Activated B cell treated with CpG ODN at 0.5 μM for 24 hours (primary cell): ENCODE measurements at regions not wholly inside any gene's neighbourhood (a gene's known extent, or its start where the extent isn't known, plus 50 kb on each side); places are given as distances from the start of the nearest gene placed in this dataset.

ENCODE experiments used
- ATAC-seq: fragments of 200-7000 bp; cut with Tn5 transposase; one replicate; pipeline ENCODE4 v1.10.0; 2021; ENCODE audit warnings: low read depth, mild to moderate bottlenecking, moderate library complexity
- CTCF ChIA-PET: fragments of 350-600 bp; sonication (Branson Sonifier 250); formaldehyde crosslinking; loops from one replicate; lab custom pipeline; 2021; ENCODE audit warnings: antibody characterized with exemption; lab: Charles Lee
- POLR2A ChIA-PET: fragments of 350-600 bp; sonication (Branson Sonifier 250); formaldehyde crosslinking; loops from one replicate; lab custom pipeline; 2021; ENCODE audit warnings: antibody characterized with exemption; lab: Charles Lee
- DNase-seq: peaks from one replicate; pipeline ENCODE4 v3.0.0; 2022
- H3K27ac Mint-ChIP-seq: one replicate; pipeline ENCODE4 v1.8.0; 2020; ENCODE audit warnings: mixed read lengths
- H3K27me3 Mint-ChIP-seq: one replicate; pipeline ENCODE4 v1.8.0; 2021; ENCODE audit warnings: mixed read lengths
- H3K36me3 Mint-ChIP-seq: one replicate; pipeline ENCODE4 v1.8.0; 2021; ENCODE audit warnings: low read depth, mixed read lengths
- H3K4me1 Mint-ChIP-seq: one replicate; pipeline ENCODE4 v1.8.0; 2021; ENCODE audit warnings: mixed read lengths
- H3K4me3 Mint-ChIP-seq: one replicate; pipeline ENCODE4 v1.8.0; 2020; ENCODE audit warnings: mild to moderate bottlenecking, mixed read lengths
- H3K9me3 Mint-ChIP-seq: one replicate; pipeline ENCODE4 v1.8.0; 2020; ENCODE audit warnings: mixed read lengths
- CTCF ChIP-seq: fragments of 200-600 bp; IDR thresholded peaks from one replicate; pipeline ENCODE4 v1.8.0; 2022; ENCODE audit warnings: antibody characterized with exemption, mild to moderate bottlenecking
- intact Hi-C: fragments of 100-400 bp; cut with micrococcal nuclease; formaldehyde crosslinking; loops from one replicate; pipeline ENCODE4 v1.15.1; 2024

DNA sequence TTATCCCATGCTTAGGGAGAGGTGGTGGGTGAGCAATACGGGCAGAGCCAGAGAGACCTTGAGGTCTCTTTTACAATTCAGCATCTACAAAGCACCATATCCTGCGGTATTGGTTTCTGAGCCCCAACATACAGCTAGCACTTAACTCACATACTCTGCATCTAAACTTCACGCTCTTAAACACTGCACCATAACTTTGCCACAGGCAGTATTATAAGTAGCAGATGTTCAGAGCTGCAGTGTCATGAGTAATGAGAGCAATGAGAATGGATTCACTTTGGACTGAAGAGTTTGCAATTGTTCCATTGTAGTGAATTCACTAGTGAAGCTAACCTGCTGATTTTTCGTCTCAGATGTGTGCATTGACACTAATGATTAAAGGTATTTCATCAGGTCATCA is 93.8 kb downstream of the HS3ST1 start:
- ATAC-seq, result no peak
- no peak for DNase-seq
- Mint-ChIP-seq H3K4me3 (no peak overlapping the region), H3K9me3 (no peaks in the 10 kb centered on the region), H3K36me3 (no peaks in the 10 kb centered on the region), H3K4me1 (peaks cover 29% of the 10 kb centered on the region), H3K27me3 (no peaks in the 10 kb centered on the region), H3K27ac (no peak overlapping the region)
- TF ChIP-seq CTCF, result no peak
- POLR2A ChIA-PET, result interaction anchor here (0.6 kb wide), 1 partner anchor 72 kb away, joined by 4 read pairs; no protein-coding TSS in a partner anchor
- CTCF ChIA-PET, result no interaction called here
- intact Hi-C loops, result no loop called here

GRCh38 chr4:11328401-11328800 is 100.3 kb downstream of the HS3ST1 start:
- no peak for TF ChIP-seq CTCF
- CTCF ChIA-PET, result no interaction called here
- no peak overlapping the region for H3K4me3 Mint-ChIP-seq
- H3K36me3 Mint-ChIP-seq, result no peaks in the 10 kb centered on the region
- H3K27me3 Mint-ChIP-seq, result no peaks in the 10 kb centered on the region
- DNase-seq, result no peak
- peaks cover 8% of the 10 kb centered on the region for H3K4me1 Mint-ChIP-seq
- ATAC-seq, result no peak
- intact Hi-C loops, result no loop called here
- H3K9me3 Mint-ChIP-seq, result peaks cover 6% of the 10 kb centered on the region
- H3K27ac Mint-ChIP-seq, result no peak overlapping the region
- POLR2A ChIA-PET, result no interaction called here

- H3K4me3 Mint-ChIP-seq, result no peak overlapping the region
- DNase-seq (no peak), ATAC-seq (no peak)
- CTCF ChIA-PET, result no interaction called here
- no peak for TF ChIP-seq CTCF
- H3K9me3 Mint-ChIP-seq, result peaks cover 22% of the 10 kb centered on the region
- no peaks in the 10 kb centered on the region for H3K36me3 Mint-ChIP-seq
- no peaks in the 10 kb centered on the region for H3K27me3 Mint-ChIP-seq
- H3K4me1 Mint-ChIP-seq, result peaks cover 8% of the 10 kb centered on the region
- POLR2A ChIA-PET, result no interaction called here
- no peak overlapping the region for H3K27ac Mint-ChIP-seq
- intact Hi-C loops, result no loop called here
Measured at GRCh38 chr4:11326021-11326420, 102.7 kb downstream of the HS3ST1 start.

GRCh38 chr4:11323771-11324170 is 104.9 kb downstream of the HS3ST1 start:
- no peak overlapping the region for H3K4me3 Mint-ChIP-seq
- intact Hi-C loops, result no loop called here
- ChIA-PET CTCF (no interaction called here), POLR2A (interaction anchor here (0.6 kb wide), 1 partner anchor 35 kb away, joined by 4 read pairs; no protein-coding TSS in a partner anchor)
- peaks cover 8% of the 10 kb centered on the region for H3K4me1 Mint-ChIP-seq
- ATAC-seq (no peak), DNase-seq (no peak)
- H3K9me3 Mint-ChIP-seq, result peaks cover 22% of the 10 kb centered on the region
- no peak overlapping the region for H3K27ac Mint-ChIP-seq
- no peak for TF ChIP-seq CTCF
- no peaks in the 10 kb centered on the region for H3K27me3 Mint-ChIP-seq
- no peaks in the 10 kb centered on the region for H3K36me3 Mint-ChIP-seq

- intact Hi-C loops, result no loop called here
- H3K27me3 Mint-ChIP-seq, result no peaks in the 10 kb centered on the region
- H3K9me3 Mint-ChIP-seq, result peaks cover 9% of the 10 kb centered on the region
- ATAC-seq (no peak), DNase-seq (no peak)
- no peak overlapping the region for H3K4me3 Mint-ChIP-seq
- peaks cover 3% of the 10 kb centered on the region for H3K4me1 Mint-ChIP-seq
- TF ChIP-seq CTCF, result no peak
- H3K36me3 Mint-ChIP-seq, result no peaks in the 10 kb centered on the region
- ChIA-PET CTCF (no interaction called here), POLR2A (no interaction called here)
- no peak overlapping the region for H3K27ac Mint-ChIP-seq
Measured at GRCh38 chr4:11313157-11313943, 115.3 kb downstream of the HS3ST1 start.
